Mesendoderm (in vitro differentiated cells): ENCODE measurements at regions not wholly inside any gene's neighbourhood (a gene's known extent, or its start where the extent isn't known, plus 50 kb on each side); places are given as distances from the start of the nearest gene placed in this dataset.

Source experiments
- DNase-seq: peaks from one replicate; pipeline ENCODE4 v3.0.0; 2013
- H2AK5ac ChIP-seq: 2 replicates; pipeline ENCODE4 v1.6.1; 2013; ENCODE audit warnings: low read length, inconsistent platforms
- H2BK120ac ChIP-seq: 2 replicates; pipeline ENCODE4 v1.6.1; 2013; ENCODE audit warnings: low read depth, mild to moderate bottlenecking, low read length, moderate library complexity, mixed read lengths
- H2BK15ac ChIP-seq: replicated peaks from 2 replicates; pipeline ENCODE4 v1.6.1; 2013; ENCODE audit warnings: low read depth, mild to moderate bottlenecking, moderate library complexity
- H2BK5ac ChIP-seq: 2 replicates; pipeline ENCODE4 v1.6.1; 2013; ENCODE audit warnings: low read length, inconsistent platforms
- H3K18ac ChIP-seq: 2 replicates; pipeline ENCODE4 v1.6.1; 2013; ENCODE audit warnings: mild to moderate bottlenecking, low read length, mixed read lengths
- H3K23ac ChIP-seq: one replicate; pipeline ENCODE4 v1.6.1; 2013; ENCODE audit warnings: low read length
- H3K27ac ChIP-seq: 2 replicates; pipeline ENCODE4 v1.5.1; 2013; ENCODE audit warnings: low read depth, mild to moderate bottlenecking, inconsistent platforms, low read length, moderate library complexity
- H3K27me3 ChIP-seq: 2 replicates; pipeline ENCODE4 v1.6.1; 2013; ENCODE audit warnings: low read length, control low read depth, mild to moderate bottlenecking, inconsistent platforms; ENCODE audit not compliant: insufficient read depth, poor library complexity
- H3K36me3 ChIP-seq: 2 replicates; pipeline ENCODE4 v1.6.1; 2013; ENCODE audit warnings: low read length, inconsistent platforms; ENCODE audit not compliant: control insufficient read depth, insufficient read depth
- H3K4ac ChIP-seq: one replicate; pipeline ENCODE4 v1.6.1; 2013; ENCODE audit warnings: low read depth, mild to moderate bottlenecking, low read length, moderate library complexity
- H3K4me1 ChIP-seq: 2 replicates; pipeline ENCODE4 v1.6.1; 2013; ENCODE audit warnings: low read depth, low read length, inconsistent platforms; ENCODE audit not compliant: control insufficient read depth
- H3K4me2 ChIP-seq: 2 replicates; pipeline ENCODE4 v1.6.1; 2013; ENCODE audit warnings: low read length
- H3K4me3 ChIP-seq: 2 replicates; pipeline ENCODE4 v1.5.1; 2013; ENCODE audit warnings: mild to moderate bottlenecking, low read length
- H3K56ac ChIP-seq: one replicate; pipeline ENCODE4 v1.6.1; 2013; ENCODE audit warnings: low read length
- H3K79me1 ChIP-seq: 2 replicates; pipeline ENCODE4 v1.6.1; 2013; ENCODE audit warnings: low read length, inconsistent platforms
- H3K79me2 ChIP-seq: 2 replicates; pipeline ENCODE4 v1.6.1; 2013; ENCODE audit warnings: mild to moderate bottlenecking, low read length; ENCODE audit not compliant: control insufficient read depth, insufficient read depth
- H3K9ac ChIP-seq: 2 replicates; pipeline ENCODE4 v1.6.1; 2013; ENCODE audit warnings: low read length, inconsistent platforms
- H4K5ac ChIP-seq: one replicate; pipeline ENCODE4 v1.6.1; 2013; ENCODE audit warnings: low read length
- H4K8ac ChIP-seq: one replicate; pipeline ENCODE4 v1.6.1; 2013; ENCODE audit warnings: low read depth, mild to moderate bottlenecking, control low read depth, low read length, moderate library complexity
- WGBS: extraction: QIAGEN DNeasy Blood & Tissue Kit; methylation state at CpG from one replicate; pipeline ENCODE4 v1.1.7; 2013; ENCODE audit warnings: low lambda C conversion rate, missing lambda C conversion rate; ENCODE audit not compliant: insufficient coverage; ENCODE audit errors: extremely low coverage; 5-methylcytosine and 5-hydroxymethylcytosine counted together

DNA sequence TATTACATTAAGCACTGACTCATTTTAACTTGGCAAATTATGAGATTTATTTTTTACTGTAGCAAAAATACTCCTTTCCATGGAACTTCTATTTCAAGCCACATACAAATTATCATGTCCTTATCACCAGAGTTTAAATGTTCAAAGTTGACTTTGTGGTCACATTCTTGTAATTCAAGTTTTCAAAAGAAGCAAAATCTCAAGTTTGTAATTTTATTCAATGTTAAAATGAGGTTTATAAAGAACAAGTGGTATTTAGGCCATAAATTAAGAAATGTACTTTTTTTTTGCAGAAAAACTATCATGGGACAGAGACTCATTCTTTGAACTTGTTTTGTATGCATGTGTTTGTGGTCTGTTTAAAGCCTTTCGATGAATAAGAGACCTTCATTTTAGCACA lies 811.5 kb downstream of the TENT5A start:
- Histone ChIP-seq H3K23ac (no peak overlapping the region), H3K27me3 (no peaks in the 10 kb centered on the region), H3K79me1 (no peaks in the 10 kb centered on the region), H4K5ac (no peak overlapping the region), H3K27ac (no peak overlapping the region), H3K4ac (no peak overlapping the region), H2BK5ac (no peak overlapping the region), H2AK5ac (no peak overlapping the region), H2BK120ac (no peak overlapping the region), H3K79me2 (no peaks in the 10 kb centered on the region), H3K4me1 (no peaks in the 10 kb centered on the region), H3K36me3 (no peaks in the 10 kb centered on the region), H2BK15ac (no peak overlapping the region), H3K9ac (no peak overlapping the region), H3K18ac (no peak overlapping the region), H3K4me3 (no peak overlapping the region), H4K8ac (no peak overlapping the region), H3K4me2 (no peak overlapping the region), H3K56ac (no peak overlapping the region)
- no peak for DNase-seq
- WGBS: no CpG with 5 or more reads among the region's 1 CpG

DNA sequence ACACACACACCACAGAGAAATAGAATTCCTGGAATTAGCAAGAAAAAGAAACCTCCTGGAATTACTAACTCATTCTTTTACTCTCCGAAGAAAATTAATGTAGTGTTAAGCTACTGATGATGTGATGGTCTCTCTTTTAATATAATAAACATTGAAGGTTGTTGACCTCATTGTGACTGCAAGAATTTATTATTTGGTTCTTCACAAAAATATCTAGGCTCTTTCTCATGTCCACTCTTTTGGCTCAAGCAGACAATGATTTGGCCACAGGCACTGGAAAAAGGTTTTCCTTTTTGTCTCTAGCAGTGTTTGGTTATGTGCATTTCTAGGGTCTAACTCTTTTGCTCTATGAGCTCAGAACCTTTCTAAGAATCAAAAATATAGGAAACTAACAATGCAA lies 811.9 kb downstream of the TENT5A start:
- Histone ChIP-seq H2BK120ac (no peak overlapping the region), H2AK5ac (no peak overlapping the region), H3K56ac (no peak overlapping the region), H3K18ac (no peak overlapping the region), H2BK5ac (no peak overlapping the region), H3K27ac (no peak overlapping the region), H4K5ac (no peak overlapping the region), H3K4me3 (no peak overlapping the region), H4K8ac (no peak overlapping the region), H3K79me1 (no peaks in the 10 kb centered on the region), H3K36me3 (no peaks in the 10 kb centered on the region), H3K4me1 (no peaks in the 10 kb centered on the region), H3K9ac (no peak overlapping the region), H3K23ac (no peak overlapping the region), H3K4ac (no peak overlapping the region), H2BK15ac (no peak overlapping the region), H3K4me2 (no peak overlapping the region), H3K79me2 (no peaks in the 10 kb centered on the region), H3K27me3 (no peaks in the 10 kb centered on the region)
- WGBS: no CpG with 5 or more reads among the region's 1 CpG
- DNase-seq: no peak

DNA sequence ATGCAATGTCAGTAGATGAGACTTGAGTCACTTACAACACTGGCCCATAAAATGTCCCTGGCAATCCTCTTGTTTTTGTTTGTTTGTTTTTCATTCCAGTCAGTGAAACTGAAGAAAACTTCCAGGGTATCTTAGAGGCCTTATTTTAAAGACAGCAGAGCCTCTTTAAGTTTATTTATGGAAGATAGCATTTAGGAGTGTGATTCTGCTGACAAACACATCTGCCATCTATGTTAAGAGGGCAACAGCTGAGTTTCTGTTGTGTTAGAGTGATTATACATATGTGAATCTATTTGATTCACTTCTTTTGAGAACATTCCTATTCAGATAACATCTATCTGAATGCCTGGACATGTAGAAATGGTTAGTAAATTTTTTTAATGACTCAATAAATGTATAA lies 812.6 kb downstream of the TENT5A start:
- no peak overlapping the region for H2AK5ac ChIP-seq
- H3K79me1 ChIP-seq: no peaks in the 10 kb centered on the region
- H3K9ac ChIP-seq: no peak overlapping the region
- H2BK120ac ChIP-seq: no peak overlapping the region
- H3K4ac ChIP-seq: no peak overlapping the region
- DNase-seq: no peak
- H3K4me2 ChIP-seq: no peak overlapping the region
- no peaks in the 10 kb centered on the region for H3K4me1 ChIP-seq
- H3K56ac ChIP-seq: no peak overlapping the region
- H3K27me3 ChIP-seq: no peaks in the 10 kb centered on the region
- no peak overlapping the region for H3K18ac ChIP-seq
- H3K4me3 ChIP-seq: no peak overlapping the region
- no peaks in the 10 kb centered on the region for H3K36me3 ChIP-seq
- H2BK15ac ChIP-seq: no peak overlapping the region
- H3K79me2 ChIP-seq: no peaks in the 10 kb centered on the region
- no peak overlapping the region for H2BK5ac ChIP-seq
- H3K23ac ChIP-seq: no peak overlapping the region
- H3K27ac ChIP-seq: no peak overlapping the region
- H4K5ac ChIP-seq: no peak overlapping the region
- H4K8ac ChIP-seq: no peak overlapping the region

DNA sequence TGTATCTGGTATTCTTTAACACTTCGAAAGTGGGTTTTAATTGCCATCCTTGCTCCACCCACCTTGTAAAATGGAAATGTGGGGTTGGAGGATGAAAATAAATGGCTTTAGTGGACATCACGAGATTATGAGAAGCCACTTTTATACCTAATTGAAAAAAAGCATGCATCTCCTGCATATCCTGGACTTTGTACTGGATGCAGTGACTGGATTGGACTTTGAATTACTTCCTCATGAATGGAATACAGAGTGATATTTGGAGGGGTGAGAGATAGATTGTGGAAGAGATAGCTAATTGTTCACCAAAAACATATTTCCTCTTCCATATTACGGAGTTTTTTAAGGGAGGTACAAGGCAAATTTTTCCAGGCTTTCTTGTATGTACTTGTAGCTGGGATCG lies 813.0 kb downstream of the TENT5A start:
- no peak overlapping the region for H3K4ac ChIP-seq
- WGBS: no CpG with 5 or more reads among the region's 4 CpGs
- no peak overlapping the region for H3K23ac ChIP-seq
- no peak overlapping the region for H4K8ac ChIP-seq
- H3K4me1 ChIP-seq: no peaks in the 10 kb centered on the region
- no peak for DNase-seq
- H3K56ac ChIP-seq: no peak overlapping the region
- no peaks in the 10 kb centered on the region for H3K27me3 ChIP-seq
- no peak overlapping the region for H3K4me3 ChIP-seq
- H3K4me2 ChIP-seq: no peak overlapping the region
- H3K9ac ChIP-seq: no peak overlapping the region
- H2AK5ac ChIP-seq: no peak overlapping the region
- H2BK5ac ChIP-seq: no peak overlapping the region
- no peak overlapping the region for H4K5ac ChIP-seq
- no peaks in the 10 kb centered on the region for H3K36me3 ChIP-seq
- no peak overlapping the region for H3K27ac ChIP-seq
- H3K79me1 ChIP-seq: no peaks in the 10 kb centered on the region
- no peaks in the 10 kb centered on the region for H3K79me2 ChIP-seq
- H3K18ac ChIP-seq: no peak overlapping the region
- H2BK15ac ChIP-seq: no peak overlapping the region
- H2BK120ac ChIP-seq: no peak overlapping the region

DNA sequence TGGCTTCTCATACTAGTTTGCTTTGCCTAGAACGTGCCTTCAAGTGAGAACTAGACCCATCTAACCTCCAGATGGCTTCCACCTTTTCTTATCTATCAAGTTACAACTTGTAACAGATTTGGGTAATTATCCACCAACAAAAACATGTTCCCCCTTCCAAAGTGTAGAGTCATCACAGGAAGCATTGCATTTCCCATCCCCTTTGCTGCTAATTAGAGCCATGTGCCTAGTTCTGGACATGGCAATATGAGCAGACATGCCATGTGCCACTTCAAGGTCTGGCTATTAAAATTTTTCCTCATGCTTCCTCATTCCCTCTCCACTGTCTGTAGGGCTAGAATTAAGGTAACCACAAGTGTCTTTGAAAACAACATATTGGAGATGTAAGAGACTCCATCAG lies 814.4 kb downstream of the TENT5A start:
- no peaks in the 10 kb centered on the region for H3K36me3 ChIP-seq
- no peak overlapping the region for H3K23ac ChIP-seq
- no peak overlapping the region for H3K18ac ChIP-seq
- H3K79me1 ChIP-seq: no peaks in the 10 kb centered on the region
- no peak overlapping the region for H3K27ac ChIP-seq
- no peak overlapping the region for H3K4me2 ChIP-seq
- H2BK15ac ChIP-seq: no peak overlapping the region
- no peak for DNase-seq
- no peaks in the 10 kb centered on the region for H3K27me3 ChIP-seq
- no peak overlapping the region for H3K9ac ChIP-seq
- no peak overlapping the region for H3K4me3 ChIP-seq
- H3K79me2 ChIP-seq: no peaks in the 10 kb centered on the region
- no peak overlapping the region for H2BK120ac ChIP-seq
- no peak overlapping the region for H3K56ac ChIP-seq
- no peaks in the 10 kb centered on the region for H3K4me1 ChIP-seq
- H2AK5ac ChIP-seq: no peak overlapping the region
- H2BK5ac ChIP-seq: no peak overlapping the region
- no peak overlapping the region for H4K8ac ChIP-seq
- H4K5ac ChIP-seq: no peak overlapping the region
- no CpG with 5 or more reads among the region's 1 CpG for WGBS
- no peak overlapping the region for H3K4ac ChIP-seq

DNA sequence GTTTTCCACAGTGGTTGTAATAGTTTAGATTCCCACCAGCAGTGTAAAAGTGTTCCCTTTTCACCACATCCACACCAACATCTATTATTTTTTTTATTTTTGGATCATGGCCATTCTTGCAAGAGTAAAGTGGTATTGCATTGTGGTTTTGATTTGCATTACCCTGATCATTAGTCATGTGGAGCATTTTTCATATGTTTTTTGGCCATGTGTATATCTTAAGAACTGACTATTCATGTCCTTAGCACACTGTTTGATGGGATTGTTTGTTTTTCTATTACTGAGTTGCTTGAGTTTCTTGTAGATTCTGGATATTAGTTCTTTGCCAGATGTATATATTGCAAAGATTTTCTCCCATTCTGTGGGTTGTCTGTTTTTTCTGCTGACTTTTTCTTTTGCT lies 820.1 kb downstream of the TENT5A start:
- Histone ChIP-seq H4K5ac (no peak overlapping the region), H2BK15ac (no peak overlapping the region), H3K27me3 (no peaks in the 10 kb centered on the region), H4K8ac (no peak overlapping the region), H3K4me2 (no peak overlapping the region), H2AK5ac (no peak overlapping the region), H3K27ac (no peak overlapping the region), H3K4me3 (no peak overlapping the region), H3K4ac (no peak overlapping the region), H3K18ac (no peak overlapping the region), H2BK120ac (no peak overlapping the region), H3K9ac (no peak overlapping the region), H3K79me2 (no peaks in the 10 kb centered on the region), H3K79me1 (no peaks in the 10 kb centered on the region), H3K4me1 (no peaks in the 10 kb centered on the region), H3K56ac (no peak overlapping the region), H2BK5ac (no peak overlapping the region), H3K36me3 (no peaks in the 10 kb centered on the region), H3K23ac (no peak overlapping the region)
- no peak for DNase-seq
